SK-N-SH treated with all-trans-retinoic acid at 6 μM for 48 hours (cell line): ENCODE measurements at regions not wholly inside any gene's neighbourhood (a gene's known extent, or its start where the extent isn't known, plus 50 kb on each side); places are given as distances from the start of the nearest gene placed in this dataset.

ENCODE experiments used
- ATAC-seq: fragments of 200-7000 bp; cut with Tn5 transposase; 3 replicates; pipeline ENCODE4 v1.9.1; 2020; ENCODE audit warnings: mild to moderate bottlenecking, moderate library complexity
- ARNTL ChIP-seq: fragments of 450-650 bp; formaldehyde crosslinking; IDR thresholded peaks from 2 replicates; pipeline ENCODE4 v1.5.0; 2020; ENCODE audit warnings: low read depth, mild to moderate bottlenecking, moderate library complexity, borderline replicate concordance
- BACH2 ChIP-seq: fragments of 250-450 bp; sonication (Bioruptor Pico); IDR thresholded peaks from 2 replicates; pipeline ENCODE4 v1.9.0; 2021; ENCODE audit warnings: mild to moderate bottlenecking, borderline replicate concordance
- CREB5 ChIP-seq: fragments of 250-450 bp; sonication (Bioruptor Pico); IDR thresholded peaks from 2 replicates; pipeline ENCODE4 v1.5.1; 2020; ENCODE audit warnings: low read depth, mild to moderate bottlenecking, moderate library complexity
- CSDC2 ChIP-seq: fragments of 250-450 bp; sonication (Bioruptor Pico); IDR thresholded peaks from 2 replicates; pipeline ENCODE4 v1.5.0; 2020; ENCODE audit warnings: mild to moderate bottlenecking, moderate library complexity
- CSRNP3 ChIP-seq: fragments of 250-450 bp; sonication (Bioruptor Pico); IDR thresholded peaks from 2 replicates; pipeline ENCODE4 v1.5.1; 2021; ENCODE audit warnings: mild to moderate bottlenecking, moderate library complexity
- ESRRG ChIP-seq: fragments of 250-450 bp; sonication (Bioruptor Pico); IDR thresholded peaks from 2 replicates; pipeline ENCODE4 v1.6.1; 2021; ENCODE audit warnings: mild to moderate bottlenecking
- OSR1 ChIP-seq: fragments of 250-450 bp; sonication (Bioruptor Pico); IDR thresholded peaks from 2 replicates; pipeline ENCODE4 v1.8.0; 2022; ENCODE audit warnings: moderate library complexity, mild to moderate bottlenecking, inconsistent platforms
- PATZ1 ChIP-seq: fragments of 250-450 bp; sonication (Bioruptor Pico); IDR thresholded peaks from 2 replicates; pipeline ENCODE4 v1.8.0; 2020; ENCODE audit warnings: mild to moderate bottlenecking, moderate library complexity, borderline replicate concordance
- POU6F1 ChIP-seq: fragments of 250-450 bp; sonication (Bioruptor Pico); IDR thresholded peaks from 2 replicates; pipeline ENCODE4 v1.8.0; 2021; ENCODE audit warnings: low read depth, mild to moderate bottlenecking, moderate library complexity, borderline replicate concordance
- PPARA ChIP-seq: fragments of 250-450 bp; sonication (Bioruptor Pico); IDR thresholded peaks from 2 replicates; pipeline ENCODE4 v1.5.0; 2020; ENCODE audit warnings: mild to moderate bottlenecking, borderline replicate concordance
- RARB ChIP-seq: fragments of 250-450 bp; sonication (Bioruptor Pico); IDR thresholded peaks from 2 replicates; pipeline ENCODE4 v1.8.0; 2021; ENCODE audit warnings: mild to moderate bottlenecking, moderate library complexity
- SNAI2 ChIP-seq: fragments of 250-450 bp; sonication (Bioruptor Pico); IDR thresholded peaks from 2 replicates; pipeline ENCODE4 v1.5.0; 2020; ENCODE audit warnings: mild to moderate bottlenecking, moderate library complexity
- TCF4 ChIP-seq: fragments of 250-450 bp; sonication (Bioruptor Pico); IDR thresholded peaks from 2 replicates; pipeline ENCODE4 v1.8.0; 2021; ENCODE audit warnings: mild to moderate bottlenecking, moderate library complexity, borderline replicate concordance
- TOX ChIP-seq: fragments of 250-450 bp; sonication (Bioruptor Pico); IDR thresholded peaks from 2 replicates; pipeline ENCODE4 v1.8.0; 2021; ENCODE audit warnings: mild to moderate bottlenecking, moderate library complexity, borderline replicate concordance
- TSHZ2 ChIP-seq: fragments of 250-450 bp; sonication (Bioruptor Pico); IDR thresholded peaks from 2 replicates; pipeline ENCODE4 v1.5.0; 2020; ENCODE audit warnings: mild to moderate bottlenecking, moderate library complexity
- ZC3H10 ChIP-seq: fragments of 250-450 bp; sonication (Bioruptor Pico); IDR thresholded peaks from 2 replicates; pipeline ENCODE4 v1.5.1; 2021; ENCODE audit warnings: mild to moderate bottlenecking, moderate library complexity
- ZFP3 ChIP-seq: fragments of 250-450 bp; sonication (Bioruptor Pico); IDR thresholded peaks from 2 replicates; pipeline ENCODE4 v1.5.0; 2020; ENCODE audit warnings: mild to moderate bottlenecking, moderate library complexity
- ZNF70 ChIP-seq: fragments of 450-650 bp; formaldehyde crosslinking; IDR thresholded peaks from 2 replicates; pipeline ENCODE4 v1.5.0; 2020; ENCODE audit warnings: mild to moderate bottlenecking, moderate library complexity
- ZNF8 ChIP-seq: fragments of 450-650 bp; formaldehyde crosslinking; IDR thresholded peaks from 2 replicates; pipeline ENCODE4 v1.5.0; 2020; ENCODE audit warnings: mild to moderate bottlenecking, moderate library complexity

GRCh38 chr13:22298530-22298929 is 627.7 kb downstream of the FGF9 start:
- no peak for ATAC-seq
- no peak for TF ChIP-seq BACH2 (CRISPR knock-in tag)
- TF ChIP-seq POU6F1 (CRISPR knock-in tag) = no peak
- no peak for TF ChIP-seq TSHZ2 (CRISPR knock-in tag)
- no peak for TF ChIP-seq PATZ1 (CRISPR knock-in tag)
- TF ChIP-seq ARNTL = no peak
- no peak for TF ChIP-seq PPARA (CRISPR knock-in tag)
- TF ChIP-seq RARB (CRISPR knock-in tag) = no peak
- no peak for TF ChIP-seq CSDC2 (CRISPR knock-in tag)
- TF ChIP-seq ZC3H10 = no peak
- no peak for TF ChIP-seq ZNF8
- no peak for TF ChIP-seq CREB5 (CRISPR knock-in tag)
- no peak for TF ChIP-seq CSRNP3 (CRISPR knock-in tag)
- no peak for TF ChIP-seq ESRRG (CRISPR knock-in tag)
- no peak for TF ChIP-seq TCF4
- no peak for TF ChIP-seq SNAI2 (CRISPR knock-in tag)
- no peak for TF ChIP-seq ZFP3 (CRISPR knock-in tag)
- TF ChIP-seq OSR1 (CRISPR knock-in tag) = no peak

GRCh38 chr13:22311734-22312404 is 641.0 kb downstream of the FGF9 start:
- no peak for ATAC-seq

GRCh38 chr13:22312405-22312803 is 641.5 kb downstream of the FGF9 start:
- TF ChIP-seq TOX (CRISPR knock-in tag) (no peak), ZNF70 (CRISPR knock-in tag) (no peak), ZC3H10 (no peak), TCF4 (no peak)
- TF ChIP-seq, all 23 proteins: peak for 0
- ATAC-seq = no peak

More at GRCh38 chr13:22311734-22312404, 641.0 kb downstream of the FGF9 start:
- TF ChIP-seq ZC3H10 (no peak), CREB5 (CRISPR knock-in tag) (no peak), ZNF8 (no peak)
